ENCODE measurements at regions not wholly inside any gene's neighbourhood (a gene's known extent, or its start where the extent isn't known, plus 50 kb on each side); places are given as distances from the start of the nearest gene placed in this dataset.

- TF ChIP-seq MTA3 (IDR thresholded peaks at IDR 0.05; ENCODE audit: borderline replicate concordance, low read length) (no peak), CREM (IDR thresholded peaks at IDR 0.05; ENCODE audit: low read depth) (no peak), RFX5 (IDR thresholded peaks at IDR 0.05; ENCODE audit: low read depth, low read length) (no peak)
These were observed 92.7 kb upstream of the KLF7 start for GRCh38 chr2:207258263-207258991.

All from GM12878 (cell line).